Head of caudate nucleus (tissue), 42 donors: ENCODE measurements at regions not wholly inside any gene's neighbourhood (a gene's known extent, or its start where the extent isn't known, plus 50 kb on each side); places are given as distances from the start of the nearest gene placed in this dataset.

Experiments
- DNase-seq, 42 donors: peaks; one replicate each; pipeline versions ENCODE4 v3.0.0 to v3.0.0-alpha.2; 2020 to 2021; ENCODE audit warnings: mixed read lengths in 7 of 42
- intact Hi-C: fragments of 100-400 bp; cut with DNase I; formaldehyde crosslinking; loops from one replicate; pipeline ENCODE4 v1.15.0; 2022

DNA sequence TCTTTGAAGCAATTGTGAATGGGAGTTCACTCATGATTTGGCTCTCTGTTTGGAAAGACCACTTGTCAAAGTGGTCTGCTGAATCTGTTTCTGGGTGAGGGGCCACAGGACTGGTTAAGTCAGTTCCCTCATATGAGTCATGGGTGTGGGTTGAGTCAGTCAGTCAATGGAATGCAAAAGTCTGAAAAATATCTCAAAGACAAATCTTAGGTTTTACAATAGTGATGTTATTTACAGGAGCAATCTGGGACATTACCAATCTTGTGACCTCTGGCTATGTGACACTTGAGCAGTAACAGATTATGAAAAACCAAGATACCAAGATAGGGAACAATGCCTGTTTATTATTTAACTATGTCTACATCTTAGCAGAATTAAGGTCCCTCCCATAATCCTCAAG lies 311.6 kb downstream of the AASDHPPT start:
- intact Hi-C loops = no loop called here
- no peak for DNase-seq

- no peak for DNase-seq
- intact Hi-C loops = no loop called here
Measured at GRCh38 chr11:106390078-106390477, 312.6 kb downstream of the AASDHPPT start.

- intact Hi-C loops = no loop called here
- no peak for DNase-seq
Measured at GRCh38 chr11:106391771-106392420, 314.4 kb downstream of the AASDHPPT start.

GRCh38 chr11:106395716-106396349 lies 318.4 kb downstream of the AASDHPPT start:
- DNase-seq = no peak
- intact Hi-C loops = no loop called here

DNA sequence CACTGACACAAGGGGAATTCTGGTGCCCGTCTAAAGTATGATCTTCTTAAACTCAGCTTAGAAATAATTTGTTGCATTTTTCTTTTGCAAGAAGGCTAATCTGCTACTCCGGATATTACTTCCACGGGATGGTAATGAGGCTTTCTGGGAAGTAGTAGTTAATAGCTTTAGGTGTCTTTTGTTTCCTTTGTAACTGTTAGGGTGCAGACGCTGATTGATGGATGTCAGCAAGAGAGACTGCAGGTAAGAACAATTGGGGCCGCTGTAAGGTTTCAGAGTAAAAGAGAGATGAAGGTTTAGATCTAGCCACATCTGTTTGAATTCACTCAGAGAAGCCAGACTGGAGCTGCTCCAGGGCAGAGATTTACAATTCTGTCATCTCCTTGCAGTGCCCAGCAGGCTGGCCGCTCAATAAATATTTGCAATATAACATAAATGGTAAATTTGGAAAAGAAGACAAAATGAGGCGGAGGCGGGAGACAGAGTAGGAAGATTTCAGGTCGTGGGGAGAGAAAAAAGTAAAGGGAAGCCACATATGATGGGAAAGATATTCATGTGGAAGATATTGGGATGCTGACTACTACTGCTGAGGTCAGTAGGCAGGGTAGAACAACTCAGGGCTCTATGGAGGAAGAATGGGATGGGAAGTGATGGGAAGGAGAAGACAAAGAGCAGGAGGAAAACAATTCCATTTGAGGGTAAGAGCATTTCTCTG lies 320.5 kb downstream of the AASDHPPT start:
- intact Hi-C loops = no loop called here
- DNase-seq = no peak

DNA sequence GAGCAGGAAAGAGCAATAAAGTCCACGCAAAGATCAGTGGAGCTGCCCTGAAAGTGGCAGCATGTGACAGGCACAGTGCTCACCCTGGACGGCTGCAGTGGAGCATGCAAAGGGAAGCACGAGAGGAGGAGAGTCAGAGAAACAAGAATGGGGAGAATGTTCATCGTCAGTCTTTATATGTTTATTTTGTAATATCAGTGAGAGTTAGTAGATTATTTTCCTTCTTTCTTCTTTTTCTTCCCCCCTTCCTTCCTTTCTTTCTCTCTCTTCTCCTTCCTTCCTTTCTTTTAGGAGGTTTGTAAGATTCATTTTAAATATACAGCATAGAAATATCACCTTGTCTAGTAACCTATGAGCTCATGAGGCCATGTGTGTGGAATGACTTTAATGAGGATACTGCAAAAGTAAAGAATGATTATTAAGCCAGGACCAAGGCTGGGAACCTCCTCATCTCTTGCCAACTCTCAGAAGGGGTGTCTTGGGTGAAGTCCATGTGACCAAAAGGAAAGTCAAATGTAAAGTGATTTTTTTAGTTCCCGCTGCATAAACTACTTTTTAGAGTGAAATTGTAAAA lies 321.1 kb downstream of the AASDHPPT start:
- intact Hi-C loops = no loop called here
- DNase-seq = no peak

DNA sequence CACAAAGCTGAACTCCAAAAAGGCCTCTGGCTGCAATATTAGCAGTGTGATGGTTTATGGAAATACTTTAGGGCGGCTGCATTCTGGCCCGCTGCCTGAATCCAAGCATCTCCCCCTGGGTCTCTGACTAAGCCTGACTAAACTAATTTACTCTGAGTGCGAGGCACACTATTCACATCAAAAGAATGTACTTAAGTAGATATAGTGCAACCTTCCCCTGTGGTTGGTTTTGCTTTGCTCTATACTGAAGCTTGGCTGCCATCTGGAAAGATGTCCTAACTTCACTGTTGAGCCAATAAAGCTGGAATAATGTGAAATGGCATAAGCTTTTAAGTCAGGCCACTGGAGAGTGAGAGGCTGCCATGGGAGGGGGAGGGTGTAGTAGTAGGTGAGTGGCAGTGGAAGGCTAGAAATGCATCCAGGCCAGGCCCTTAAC lies 321.6 kb downstream of the AASDHPPT start:
- intact Hi-C loops = no loop called here
- DNase-seq = no peak

- intact Hi-C loops = no loop called here
Measured at GRCh38 chr11:106399624-106400023, 322.2 kb downstream of the AASDHPPT start.

GRCh38 chr11:106400949-106401570 lies 323.6 kb downstream of the AASDHPPT start:
- no peak for DNase-seq
- intact Hi-C loops = no loop called here

More at GRCh38 chr11:106399624-106400023, 322.2 kb downstream of the AASDHPPT start:
- DNase-seq = no peak

DNA sequence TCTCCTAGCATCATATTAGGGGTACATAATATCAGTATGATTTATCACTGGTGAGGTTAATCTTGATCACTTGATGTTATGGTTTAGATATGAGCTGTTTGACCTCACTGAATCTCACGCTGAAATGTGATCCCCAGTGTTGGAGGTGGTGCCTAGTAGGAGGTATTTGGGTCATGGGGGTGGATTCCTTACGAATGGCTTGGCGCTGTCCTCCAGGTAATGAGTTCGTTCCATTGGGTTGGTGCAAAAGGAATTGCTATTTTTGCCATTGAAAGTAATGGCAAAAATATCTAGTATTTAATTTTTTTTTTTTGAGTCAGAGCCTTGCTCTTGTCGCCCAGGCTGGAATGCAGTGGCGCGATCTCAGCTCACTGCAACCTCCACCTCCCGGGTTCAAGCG lies 326.3 kb downstream of the AASDHPPT start:
- no peak for DNase-seq
- intact Hi-C loops = no loop called here

GRCh38 chr11:106409222-106409621 lies 331.8 kb downstream of the AASDHPPT start:
- DNase-seq = no peak
- intact Hi-C loops = no loop called here

DNA sequence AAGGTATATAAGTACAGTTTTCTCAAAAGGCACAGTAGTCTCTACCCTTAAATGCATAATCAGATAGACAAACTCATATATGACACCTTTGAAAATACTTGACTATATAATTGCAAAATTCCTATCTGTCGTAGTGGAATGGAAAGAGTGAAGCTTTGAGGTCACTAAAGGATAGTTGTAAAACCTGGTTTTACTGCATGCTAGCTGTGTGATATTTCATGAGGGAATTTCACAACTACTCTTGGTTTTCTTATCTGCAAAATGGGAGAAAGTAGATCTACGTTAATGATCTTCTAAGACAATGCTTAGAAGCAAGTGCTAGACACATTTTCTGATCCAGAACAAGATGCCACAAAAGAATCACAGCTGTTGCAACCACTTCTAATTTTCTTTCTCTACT lies 332.2 kb downstream of the AASDHPPT start:
- no peak for DNase-seq
- intact Hi-C loops = no loop called here

GRCh38 chr11:106410902-106411301 lies 333.4 kb downstream of the AASDHPPT start:
- no peak for DNase-seq
- intact Hi-C loops = no loop called here

- intact Hi-C loops = no loop called here
- no peak for DNase-seq
Measured at GRCh38 chr11:106413222-106413621, 335.8 kb downstream of the AASDHPPT start.

- no peak for DNase-seq
- intact Hi-C loops = no loop called here
Measured at GRCh38 chr11:106415510-106415909, 338.0 kb downstream of the AASDHPPT start.

DNA sequence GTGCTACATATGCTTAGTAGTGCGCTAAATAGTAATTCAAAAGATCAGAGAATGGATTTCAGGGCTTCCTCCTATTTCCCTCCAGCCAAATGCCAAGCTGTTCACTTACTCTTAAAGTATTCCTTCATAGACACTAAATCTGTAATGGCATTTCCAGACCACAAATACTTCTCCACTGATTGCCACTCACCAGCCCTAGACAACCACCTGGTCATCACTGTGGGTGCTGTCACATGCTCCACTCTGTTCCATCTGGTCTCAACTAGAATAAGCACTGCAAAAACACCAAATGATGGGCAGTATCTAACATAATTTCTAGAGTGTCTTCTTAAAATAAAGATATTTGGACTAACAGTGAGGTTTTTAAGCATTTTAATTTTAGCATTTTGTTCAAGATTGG lies 341.3 kb downstream of the AASDHPPT start:
- intact Hi-C loops = no loop called here
- DNase-seq = no peak

- intact Hi-C loops = no loop called here
- no peak for DNase-seq
Measured at GRCh38 chr11:106420048-106420665, 342.7 kb downstream of the AASDHPPT start.

- intact Hi-C loops = no loop called here
- DNase-seq = no peak
Measured at GRCh38 chr11:106420686-106421085, 343.2 kb downstream of the AASDHPPT start.

GRCh38 chr11:106421676-106422292 lies 344.3 kb downstream of the AASDHPPT start:
- DNase-seq = no peak
- intact Hi-C loops = no loop called here
